ENCODE measurements at regions not wholly inside any gene's neighbourhood (a gene's known extent, or its start where the extent isn't known, plus 50 kb on each side); places are given as distances from the start of the nearest gene placed in this dataset.

DNA sequence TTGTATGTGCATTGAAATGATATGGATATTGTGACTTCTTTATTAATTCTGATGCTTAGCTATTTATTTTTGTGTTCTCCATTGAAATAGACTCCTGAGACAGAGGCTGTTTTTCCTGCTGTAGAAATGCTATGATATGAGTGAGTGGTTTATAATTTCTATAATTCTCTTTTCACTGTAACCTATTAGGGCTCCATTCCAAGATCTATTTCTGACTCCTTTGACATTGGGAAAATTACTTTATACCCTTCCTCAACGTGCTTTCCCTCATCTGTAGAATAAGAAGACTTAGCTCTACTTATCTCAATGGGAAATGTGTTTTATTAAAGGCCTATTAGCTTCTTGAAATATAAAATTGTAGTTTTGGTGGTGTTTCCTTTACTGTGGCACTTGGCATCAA lies 144.5 kb upstream of the RPRM start (continued):
- TF ChIP-seq CBX8 (IDR thresholded peaks at IDR 0.05; ENCODE audit: borderline replicate concordance, low read depth, low read length) (no peak), KDM4A (IDR thresholded peaks at IDR 0.05; ENCODE audit: low read depth, low read length, severe bottlenecking) (no peak), YY1 (IDR thresholded peaks at IDR 0.05; ENCODE audit: low read depth, low read length) (no peak), RNF2 (IDR thresholded peaks at IDR 0.05; ENCODE audit: borderline replicate concordance, low read depth, low read length, missing control alignments, poor library complexity, severe bottlenecking) (no peak)
